Esophagus muscularis mucosa (tissue), 4 donors: ENCODE measurements at regions not wholly inside any gene's neighbourhood (a gene's known extent, or its start where the extent isn't known, plus 50 kb on each side); places are given as distances from the start of the nearest gene placed in this dataset.

ENCODE experiments used
- DNase-seq: peaks from one replicate; pipeline ENCODE4 v3.0.0-alpha.2; 2017; ENCODE audit errors: extremely low spot score
- H3K27ac ChIP-seq, 4 donors: fragments of 200-600 bp; sonication (generic); replicated peaks in 1 of 4; 1 replicate in 3 of 4; 2 replicates in 1 of 4; pipeline ENCODE4 v1.5.1; 2016 to 2019; ENCODE audit warnings: mild to moderate bottlenecking in 1 of 4
- H3K27me3 ChIP-seq, 4 donors: fragments of 200-600 bp; sonication (generic); one replicate each; pipeline versions ENCODE4 v1.5.1 to v1.6.0; 2016 to 2019
- H3K36me3 ChIP-seq, 4 donors: fragments of 200-600 bp; sonication (generic); one replicate each; pipeline ENCODE4 v1.5.1; 2016 to 2019
- H3K4me1 ChIP-seq, 4 donors: fragments of 200-600 bp; sonication (generic); one replicate each; pipeline ENCODE4 v1.5.1; 2016 to 2019
- H3K4me3 ChIP-seq, 4 donors: fragments of 200-600 bp; sonication (generic); 1 replicate in 2 of 4; 2 replicates in 2 of 4; pipeline ENCODE4 v1.5.1; 2016 to 2019; ENCODE audit warnings: mild to moderate bottlenecking in 4 of 4, moderate library complexity in 1 of 4
- H3K9me3 ChIP-seq, 4 donors: fragments of 200-600 bp; sonication (generic); 1 replicate in 3 of 4; 2 replicates in 1 of 4; pipeline ENCODE4 v1.5.1; 2016 to 2019
- EP300 ChIP-seq: sonication (generic); formaldehyde crosslinking; IDR thresholded peaks from one replicate; pipeline ENCODE4 v1.6.1; 2017; ENCODE audit warnings: antibody characterized with exemption
- POLR2A ChIP-seq: fragments of 450-650 bp; IDR thresholded peaks from one replicate; pipeline ENCODE4 v1.6.1; 2017; ENCODE audit warnings: antibody characterized with exemption, moderate library complexity, mild to moderate bottlenecking, low read depth
- POLR2AphosphoS5 ChIP-seq, 2 donors: sonication (generic); formaldehyde crosslinking; IDR thresholded peaks; one replicate each; pipeline ENCODE4 v1.6.1; 2017; ENCODE audit warnings: antibody characterized with exemption in 2 of 2
- WGBS: methylation state at CpG from one replicate; pipeline ENCODE4 v1.1.5; 2018; 5-methylcytosine and 5-hydroxymethylcytosine counted together
- intact Hi-C: fragments of 100-400 bp; cut with DNase I; formaldehyde crosslinking; loops from one replicate; pipeline ENCODE4 v1.15.1; 2023
- TF ChIP-seq, protein P1 (sequence below), 3 experiments: fragments of 200-600 bp in 2 of 3; fragments of 450-650 bp in 1 of 3; sonication (generic) in 2 of 3; IDR thresholded peaks; one replicate each; pipeline ENCODE4 v1.5.1; 2017 to 2019; ENCODE audit warnings: antibody characterized with exemption in 3 of 3, mild to moderate bottlenecking in 2 of 3, moderate library complexity in 1 of 3

DNA sequence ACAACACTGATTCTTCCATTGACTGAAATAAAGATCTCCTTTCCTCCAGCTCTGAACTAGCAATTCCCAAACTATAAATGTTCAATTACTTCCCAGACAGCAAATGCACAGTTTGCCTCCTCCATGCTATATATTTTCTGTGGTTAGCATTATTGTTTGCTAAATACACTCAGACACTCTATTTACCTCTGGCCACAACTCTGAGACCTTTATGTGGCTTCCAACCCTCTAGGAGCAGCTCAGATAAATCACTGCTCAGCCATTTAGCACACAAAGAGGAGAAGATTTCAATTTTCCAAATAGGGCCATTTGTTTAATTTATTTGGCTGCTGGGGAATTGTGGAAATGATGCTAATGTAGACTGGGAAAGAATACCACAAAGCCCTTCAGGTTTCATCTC, 202.0 kb downstream of the SPTSSA start:
- Histone ChIP-seq H3K27me3 (no peaks in the 10 kb centered on the region), H3K36me3 (no peaks in the 10 kb centered on the region), H3K4me3 (no peak overlapping the region), H3K4me1 (peaks cover 0 to 12% (median 2%) of the 10 kb centered on the region in 4 donors), H3K9me3 (no peaks in the 10 kb centered on the region), H3K27ac (no peak overlapping the region)
- intact Hi-C loops: no loop called here
- DNase-seq: peak; percentile 47
- no peak for TF ChIP-seq EP300
- no peak for TF ChIP-seq POLR2A
- TF ChIP-seq, protein P1, sequence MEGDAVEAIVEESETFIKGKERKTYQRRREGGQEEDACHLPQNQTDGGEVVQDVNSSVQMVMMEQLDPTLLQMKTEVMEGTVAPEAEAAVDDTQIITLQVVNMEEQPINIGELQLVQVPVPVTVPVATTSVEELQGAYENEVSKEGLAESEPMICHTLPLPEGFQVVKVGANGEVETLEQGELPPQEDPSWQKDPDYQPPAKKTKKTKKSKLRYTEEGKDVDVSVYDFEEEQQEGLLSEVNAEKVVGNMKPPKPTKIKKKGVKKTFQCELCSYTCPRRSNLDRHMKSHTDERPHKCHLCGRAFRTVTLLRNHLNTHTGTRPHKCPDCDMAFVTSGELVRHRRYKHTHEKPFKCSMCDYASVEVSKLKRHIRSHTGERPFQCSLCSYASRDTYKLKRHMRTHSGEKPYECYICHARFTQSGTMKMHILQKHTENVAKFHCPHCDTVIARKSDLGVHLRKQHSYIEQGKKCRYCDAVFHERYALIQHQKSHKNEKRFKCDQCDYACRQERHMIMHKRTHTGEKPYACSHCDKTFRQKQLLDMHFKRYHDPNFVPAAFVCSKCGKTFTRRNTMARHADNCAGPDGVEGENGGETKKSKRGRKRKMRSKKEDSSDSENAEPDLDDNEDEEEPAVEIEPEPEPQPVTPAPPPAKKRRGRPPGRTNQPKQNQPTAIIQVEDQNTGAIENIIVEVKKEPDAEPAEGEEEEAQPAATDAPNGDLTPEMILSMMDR (IDR thresholded peaks at IDR 0.05): no peak
- no peak for TF ChIP-seq POLR2AphosphoS5 (IDR thresholded peaks at IDR 0.05)

DNA sequence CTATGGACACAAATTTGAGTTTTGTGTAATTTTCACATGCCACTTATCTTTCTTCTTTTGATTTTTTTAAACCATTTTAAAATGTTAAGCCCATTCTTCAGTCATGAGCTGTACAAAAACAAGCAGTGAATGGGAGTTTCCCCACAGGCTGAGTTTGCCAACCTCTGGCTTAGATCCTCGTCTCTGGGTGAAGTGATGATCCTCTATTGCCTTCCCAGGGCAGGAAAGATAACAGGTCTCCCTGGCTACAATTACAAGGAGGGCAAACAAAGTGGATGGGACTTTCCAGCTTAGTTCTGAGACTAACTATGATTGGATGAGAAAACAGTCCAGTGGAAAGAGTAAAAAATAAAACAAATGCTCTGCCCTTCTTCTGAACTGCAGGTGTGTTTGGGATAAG, 203.7 kb downstream of the SPTSSA start:
- DNase-seq: no peak
- no peaks in the 10 kb centered on the region for H3K36me3 ChIP-seq
- no peak overlapping the region for H3K4me3 ChIP-seq
- WGBS: 10% methylated on average over 1 of the region's 1 CpG
- H3K4me1 ChIP-seq: peaks cover 0 to 12% (median 2%) of the 10 kb centered on the region in 4 donors
- H3K27ac ChIP-seq: peak overlapping the region in 1 of 4 donors; percentile 3
- H3K27me3 ChIP-seq: no peaks in the 10 kb centered on the region
- H3K9me3 ChIP-seq: no peaks in the 10 kb centered on the region
- intact Hi-C loops: no loop called here
- no peak for TF ChIP-seq EP300
- TF ChIP-seq POLR2A: no peak
- TF ChIP-seq, protein P1 (IDR thresholded peaks at IDR 0.05): no peak
- TF ChIP-seq POLR2AphosphoS5 (IDR thresholded peaks at IDR 0.05): no peak

DNA sequence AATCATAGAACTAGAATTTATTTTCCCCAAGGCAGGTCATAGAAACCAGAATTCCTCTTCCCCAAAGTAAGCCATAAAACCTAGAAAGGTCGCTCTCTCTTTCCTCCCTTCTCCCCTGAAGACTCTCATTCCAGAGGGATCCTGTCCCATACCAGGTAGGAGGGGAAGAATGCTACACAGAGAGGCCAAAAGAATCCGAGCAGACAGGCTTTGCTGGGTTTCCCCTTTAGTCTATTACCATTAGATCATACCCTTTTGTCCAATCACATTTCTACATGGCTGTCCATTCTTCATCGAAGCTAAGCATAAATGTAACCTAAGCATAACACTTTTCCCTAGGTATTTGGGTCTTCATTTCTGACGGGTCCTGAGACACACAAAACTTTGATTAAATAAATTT, 204.5 kb downstream of the SPTSSA start:
- 64% methylated on average over 4 of the region's 4 CpGs for WGBS
- no peak overlapping the region for H3K4me3 ChIP-seq
- DNase-seq: no peak
- H3K9me3 ChIP-seq: no peaks in the 10 kb centered on the region
- no peak overlapping the region for H3K27ac ChIP-seq
- peaks cover 0 to 14% (median 2%) of the 10 kb centered on the region in 4 donors for H3K4me1 ChIP-seq
- no peaks in the 10 kb centered on the region for H3K36me3 ChIP-seq
- intact Hi-C loops: no loop called here
- H3K27me3 ChIP-seq: no peaks in the 10 kb centered on the region
- TF ChIP-seq, protein P1 (IDR thresholded peaks at IDR 0.05): no peak
- no peak for TF ChIP-seq POLR2A
- TF ChIP-seq POLR2AphosphoS5 (IDR thresholded peaks at IDR 0.05): no peak
- no peak for TF ChIP-seq EP300

DNA sequence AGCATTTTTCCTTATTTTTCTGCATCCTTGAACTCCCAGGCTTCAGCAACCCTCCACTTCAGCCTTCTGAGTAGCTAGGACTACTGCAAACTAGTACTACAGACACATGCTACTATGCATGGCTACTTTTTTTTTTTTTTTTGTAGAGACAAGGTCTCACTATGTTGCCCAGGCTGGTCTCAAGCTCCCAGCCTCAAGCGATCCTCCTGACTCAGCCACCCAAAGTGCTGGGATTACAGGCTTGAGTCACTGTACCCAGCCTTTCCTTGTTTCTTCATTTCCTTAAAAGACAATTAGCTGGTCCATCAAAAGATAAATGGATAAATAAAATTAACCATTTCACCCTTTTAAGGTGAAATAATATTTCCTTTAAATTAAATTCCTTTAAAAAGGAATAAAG, 205.8 kb downstream of the SPTSSA start:
- H3K4me1 ChIP-seq: peaks cover 0 to 24% (median 9%) of the 10 kb centered on the region in 4 donors
- TF ChIP-seq POLR2AphosphoS5 (IDR thresholded peaks at IDR 0.05): no peak
- TF ChIP-seq, protein P1 (IDR thresholded peaks at IDR 0.05): no peak
- no peak for TF ChIP-seq EP300
- TF ChIP-seq POLR2A: no peak
- no peaks in the 10 kb centered on the region for H3K9me3 ChIP-seq
- WGBS: 93% methylated on average over 1 of the region's 1 CpG
- intact Hi-C loops: no loop called here
- no peaks in the 10 kb centered on the region for H3K36me3 ChIP-seq
- no peak for DNase-seq
- H3K27me3 ChIP-seq: no peaks in the 10 kb centered on the region
- no peak overlapping the region for H3K4me3 ChIP-seq
- no peak overlapping the region for H3K27ac ChIP-seq

DNA sequence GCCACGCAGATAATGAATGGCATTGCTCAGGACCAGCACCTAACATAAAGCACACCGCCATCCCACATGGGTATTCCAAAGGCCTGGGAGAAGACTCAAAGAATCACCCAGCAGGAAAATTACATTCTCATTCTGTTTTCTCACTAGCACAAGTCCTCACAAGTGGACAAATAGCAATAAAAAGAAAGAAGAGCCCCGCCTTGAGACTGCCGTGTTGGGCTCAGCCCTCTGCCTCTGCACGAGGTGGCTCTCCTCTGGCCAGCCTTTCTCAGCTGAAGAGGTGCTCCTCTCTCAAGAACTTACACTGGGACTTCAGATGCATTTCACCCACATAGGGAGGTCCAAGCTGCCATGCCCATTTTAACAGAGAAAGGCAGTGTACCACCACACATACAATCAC, 207.5 kb downstream of the SPTSSA start:
- no peak for TF ChIP-seq EP300
- TF ChIP-seq POLR2A: no peak
- no peak for TF ChIP-seq POLR2AphosphoS5 (IDR thresholded peaks at IDR 0.05)
- TF ChIP-seq, protein P1 (IDR thresholded peaks at IDR 0.05): no peak
- Histone ChIP-seq H3K27me3 (no peaks in the 10 kb centered on the region), H3K4me1 (peaks cover 0 to 36% (median 15%) of the 10 kb centered on the region in 4 donors), H3K27ac (no peak overlapping the region), H3K4me3 (no peak overlapping the region), H3K9me3 (no peaks in the 10 kb centered on the region), H3K36me3 (no peaks in the 10 kb centered on the region)
- WGBS: 65% methylated on average over 5 of the region's 5 CpGs
- DNase-seq: peak; percentile 70
- intact Hi-C loops: no loop called here
